HG02798 (cell line): ENCODE measurements at regions not wholly inside any gene's neighbourhood (a gene's known extent, or its start where the extent isn't known, plus 50 kb on each side); places are given as distances from the start of the nearest gene placed in this dataset.
"Not testable (repeated sequence)": the region's sequence is repeated elsewhere in the genome, so short reads cannot be mapped to it uniquely, and the experiment has no call there.

Experiments used
- ATAC-seq: cut with Tn5 transposase; IDR thresholded peaks from one replicate; pipeline ENCODE4 v1.9.1; 2021; ENCODE audit warnings: mild to moderate bottlenecking; ENCODE audit not compliant: unreplicated experiment, poor library complexity

GRCh38 chr12:58741226-58741625 is 179.1 kb downstream of the LRIG3 start:
- ATAC-seq: no peak

GRCh38 chr12:58745348-58746125 is 174.8 kb downstream of the LRIG3 start:
- ATAC-seq: no peak

- ATAC-seq: no peak
These were observed 172.8 kb downstream of the LRIG3 start for GRCh38 chr12:58747533-58747932.

- no peak for ATAC-seq
These were observed 169.8 kb downstream of the LRIG3 start for GRCh38 chr12:58750484-58750883.

GRCh38 chr12:58757422-58757821 is 162.9 kb downstream of the LRIG3 start:
- ATAC-seq: no peak

- not testable (repeated sequence) for ATAC-seq
These were observed 160.6 kb downstream of the LRIG3 start for GRCh38 chr12:58759745-58760144.

GRCh38 chr12:58761308-58761707 is 159.0 kb downstream of the LRIG3 start:
- no peak for ATAC-seq

- no peak for ATAC-seq
These were observed 156.0 kb downstream of the LRIG3 start for GRCh38 chr12:58764100-58764953.

- no peak for ATAC-seq
These were observed 155.2 kb downstream of the LRIG3 start for GRCh38 chr12:58765076-58765475.

- no peak for ATAC-seq
These were observed 154.4 kb downstream of the LRIG3 start for GRCh38 chr12:58765653-58766512.

GRCh38 chr12:58766513-58766870 is 153.8 kb downstream of the LRIG3 start:
- ATAC-seq: no peak

- no peak for ATAC-seq
These were observed 152.8 kb downstream of the LRIG3 start for GRCh38 chr12:58767496-58767895.

- no peak for ATAC-seq
These were observed 146.3 kb downstream of the LRIG3 start for GRCh38 chr12:58773986-58774385.

- no peak for ATAC-seq
These were observed 145.6 kb downstream of the LRIG3 start for GRCh38 chr12:58774731-58775130.

- no peak for ATAC-seq
These were observed 144.9 kb downstream of the LRIG3 start for GRCh38 chr12:58775396-58775795.

GRCh38 chr12:58776144-58776543 is 144.2 kb downstream of the LRIG3 start:
- no peak for ATAC-seq

GRCh38 chr12:58777815-58778214 is 142.5 kb downstream of the LRIG3 start:
- no peak for ATAC-seq

GRCh38 chr12:58781609-58782008 is 138.7 kb downstream of the LRIG3 start:
- ATAC-seq: no peak

GRCh38 chr12:58787021-58787760 is 133.1 kb downstream of the LRIG3 start:
- ATAC-seq: no peak

GRCh38 chr12:58794859-58795258 is 125.4 kb downstream of the LRIG3 start:
- ATAC-seq: no peak
